Mucosa of descending colon (tissue), 3 donors: ENCODE measurements at regions not wholly inside any gene's neighbourhood (a gene's known extent, or its start where the extent isn't known, plus 50 kb on each side); places are given as distances from the start of the nearest gene placed in this dataset.

Experiments
- ATAC-seq: fragments of 200-7000 bp; cut with Tn5 transposase; one replicate; pipeline ENCODE4 v1.9.1; 2020; ENCODE audit warnings: mild to moderate bottlenecking, moderate library complexity
- DNase-seq, 3 donors: peaks; one replicate each; pipeline ENCODE4 v3.0.0-alpha.2; 2020
- H3K36me3 ChIP-seq: fragments of 200-600 bp; one replicate; pipeline ENCODE4 v1.8.0; 2021; ENCODE audit warnings: low read depth, mild to moderate bottlenecking
- H3K4me1 ChIP-seq: fragments of 200-600 bp; one replicate; pipeline ENCODE4 v1.8.0; 2021; ENCODE audit warnings: low read depth, mild to moderate bottlenecking
- H3K4me3 ChIP-seq: fragments of 200-600 bp; one replicate; pipeline ENCODE4 v1.8.0; 2021; ENCODE audit warnings: mild to moderate bottlenecking
- H3K9me3 ChIP-seq: fragments of 200-600 bp; one replicate; pipeline ENCODE4 v1.8.0; 2021; ENCODE audit warnings: mild to moderate bottlenecking
- intact Hi-C, 2 donors: fragments of 100-400 bp; cut with DNase I in 1 of 2; cut with micrococcal nuclease in 1 of 2; formaldehyde crosslinking; loops; one replicate each; pipeline versions ENCODE4 v1.11.0 to v1.11.1; 2022; cut with DNase I, micrococcal nuclease
- TF ChIP-seq, protein P1 (sequence below): fragments of 200-600 bp; IDR thresholded peaks from one replicate; pipeline ENCODE4 v1.8.0; 2022; ENCODE audit warnings: antibody characterized with exemption, mild to moderate bottlenecking
- donor health status: DM: no; HTN: no; CAD: no; lungs with moderate emphysema.
- donor health status: DM: no; HTN: no; CAD: no.
- donor health status: DM: no; HTN: yes; CAD: no.

DNA sequence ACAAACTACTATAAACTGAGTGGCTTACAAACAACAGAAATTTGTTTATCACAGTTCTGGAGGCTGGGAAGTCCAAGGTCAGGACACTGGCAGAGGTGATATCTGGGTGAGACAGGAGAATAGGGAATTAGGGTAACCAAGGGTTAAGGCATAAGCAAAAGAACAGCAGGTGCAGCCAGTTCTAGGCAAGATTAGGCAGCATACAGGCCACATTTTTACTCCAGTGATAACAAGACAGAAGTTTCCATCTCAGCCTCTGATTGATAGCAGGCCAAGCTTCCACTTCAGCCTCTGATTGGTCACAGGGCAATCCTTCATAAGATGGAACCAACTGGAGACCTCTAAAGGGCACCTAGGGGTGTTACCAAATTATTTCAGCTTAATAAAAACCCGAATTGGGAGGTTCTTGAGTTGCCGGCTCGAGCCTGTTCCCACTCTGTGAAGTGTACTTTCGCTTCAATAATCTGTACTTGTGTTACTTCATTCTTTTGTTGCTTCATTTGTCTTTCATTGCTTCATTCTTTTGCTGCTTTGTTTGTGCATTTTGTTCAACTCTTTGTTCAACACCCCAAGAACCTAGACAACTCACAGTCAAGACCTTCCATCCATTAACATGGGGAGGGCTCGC, 185.6 kb downstream of the TOMM20 start:
- TF ChIP-seq, protein P1, sequence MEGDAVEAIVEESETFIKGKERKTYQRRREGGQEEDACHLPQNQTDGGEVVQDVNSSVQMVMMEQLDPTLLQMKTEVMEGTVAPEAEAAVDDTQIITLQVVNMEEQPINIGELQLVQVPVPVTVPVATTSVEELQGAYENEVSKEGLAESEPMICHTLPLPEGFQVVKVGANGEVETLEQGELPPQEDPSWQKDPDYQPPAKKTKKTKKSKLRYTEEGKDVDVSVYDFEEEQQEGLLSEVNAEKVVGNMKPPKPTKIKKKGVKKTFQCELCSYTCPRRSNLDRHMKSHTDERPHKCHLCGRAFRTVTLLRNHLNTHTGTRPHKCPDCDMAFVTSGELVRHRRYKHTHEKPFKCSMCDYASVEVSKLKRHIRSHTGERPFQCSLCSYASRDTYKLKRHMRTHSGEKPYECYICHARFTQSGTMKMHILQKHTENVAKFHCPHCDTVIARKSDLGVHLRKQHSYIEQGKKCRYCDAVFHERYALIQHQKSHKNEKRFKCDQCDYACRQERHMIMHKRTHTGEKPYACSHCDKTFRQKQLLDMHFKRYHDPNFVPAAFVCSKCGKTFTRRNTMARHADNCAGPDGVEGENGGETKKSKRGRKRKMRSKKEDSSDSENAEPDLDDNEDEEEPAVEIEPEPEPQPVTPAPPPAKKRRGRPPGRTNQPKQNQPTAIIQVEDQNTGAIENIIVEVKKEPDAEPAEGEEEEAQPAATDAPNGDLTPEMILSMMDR: no peak
- H3K4me3 ChIP-seq: no peak overlapping the region
- no peak for ATAC-seq
- no peaks in the 10 kb centered on the region for H3K9me3 ChIP-seq
- H3K36me3 ChIP-seq: no peaks in the 10 kb centered on the region
- no peak for DNase-seq
- intact Hi-C loops: no loop called here
- H3K4me1 ChIP-seq: no peaks in the 10 kb centered on the region

DNA sequence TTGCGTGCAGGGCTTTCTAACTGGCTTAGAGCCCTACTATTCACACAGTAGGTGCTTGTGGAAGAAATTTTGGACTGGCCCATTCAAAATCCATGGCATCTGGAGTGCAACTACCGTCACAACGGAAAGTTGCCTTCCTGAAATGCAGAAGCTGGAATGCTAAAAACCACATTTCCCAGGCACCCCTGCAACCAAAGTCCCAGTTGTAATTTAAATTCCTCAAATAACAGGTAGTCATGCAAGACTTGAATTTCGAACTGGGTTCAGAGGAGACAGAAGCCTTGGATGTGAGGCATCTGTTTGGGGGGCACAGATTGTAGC, 186.7 kb downstream of the TOMM20 start:
- DNase-seq: no peak
- intact Hi-C loops: no loop called here
- Histone ChIP-seq H3K9me3 (no peaks in the 10 kb centered on the region), H3K36me3 (no peaks in the 10 kb centered on the region), H3K4me1 (no peaks in the 10 kb centered on the region), H3K4me3 (no peak overlapping the region)
- TF ChIP-seq, protein P1: no peak
- no peak for ATAC-seq

DNA sequence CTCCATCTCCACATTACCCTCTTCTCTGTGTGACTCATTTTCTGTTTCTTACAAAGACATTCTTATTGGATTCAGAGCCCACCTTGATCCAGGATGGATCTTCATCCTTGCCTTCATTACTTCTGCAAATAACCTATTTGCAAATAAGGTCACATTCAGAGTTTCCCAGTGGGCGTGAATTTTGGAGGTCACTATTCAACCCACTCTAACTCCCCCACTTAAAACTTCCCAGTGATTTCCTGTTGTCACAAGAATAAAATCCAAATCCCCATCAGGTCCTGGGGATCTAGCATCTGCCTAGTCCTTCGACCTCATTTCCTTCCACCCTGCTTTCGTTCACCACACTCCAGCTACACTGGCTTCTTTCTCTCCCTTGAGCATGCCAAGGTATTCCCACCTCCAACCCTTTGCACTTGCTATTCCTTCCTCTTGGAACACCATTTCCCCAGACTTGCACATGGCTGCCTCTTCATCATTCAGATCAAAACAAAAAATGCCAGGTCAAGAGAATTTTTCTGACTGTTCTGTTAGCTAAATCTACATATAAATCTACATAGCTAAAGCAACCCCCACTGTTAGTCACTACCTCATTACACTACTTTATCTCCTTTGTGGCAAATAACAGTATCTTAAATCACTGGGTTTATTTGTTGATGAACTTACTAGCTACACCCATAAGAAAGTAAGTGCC, 187.2 kb downstream of the TOMM20 start:
- Histone ChIP-seq H3K4me1 (no peaks in the 10 kb centered on the region), H3K9me3 (no peaks in the 10 kb centered on the region), H3K4me3 (no peak overlapping the region), H3K36me3 (no peaks in the 10 kb centered on the region)
- TF ChIP-seq, protein P1: no peak
- intact Hi-C loops: no loop called here
- DNase-seq: no peak
- no peak for ATAC-seq

DNA sequence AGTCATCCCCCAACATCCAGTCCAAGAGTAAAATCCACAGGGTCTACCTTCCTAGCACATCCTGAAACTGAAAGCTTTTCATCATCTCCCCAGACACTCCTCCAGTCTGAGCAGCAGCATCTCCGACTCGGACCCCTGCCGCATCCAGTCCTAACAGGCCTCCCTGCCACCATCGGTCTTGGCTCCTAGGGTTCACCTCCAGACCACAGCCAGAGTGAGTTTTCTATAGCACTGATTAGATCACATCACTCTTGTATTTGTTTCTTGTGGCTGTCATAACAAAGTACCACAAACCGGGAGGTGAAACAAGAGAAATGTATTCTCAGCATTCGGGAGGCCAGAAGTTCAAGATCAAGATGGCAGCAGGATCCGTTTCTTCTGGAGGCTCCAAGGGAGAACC, 187.8 kb downstream of the TOMM20 start:
- Histone ChIP-seq H3K4me3 (no peak overlapping the region), H3K4me1 (no peaks in the 10 kb centered on the region), H3K36me3 (no peaks in the 10 kb centered on the region), H3K9me3 (no peaks in the 10 kb centered on the region)
- intact Hi-C loops: no loop called here
- ATAC-seq (no peak), DNase-seq (no peak)
- TF ChIP-seq, protein P1: no peak

DNA sequence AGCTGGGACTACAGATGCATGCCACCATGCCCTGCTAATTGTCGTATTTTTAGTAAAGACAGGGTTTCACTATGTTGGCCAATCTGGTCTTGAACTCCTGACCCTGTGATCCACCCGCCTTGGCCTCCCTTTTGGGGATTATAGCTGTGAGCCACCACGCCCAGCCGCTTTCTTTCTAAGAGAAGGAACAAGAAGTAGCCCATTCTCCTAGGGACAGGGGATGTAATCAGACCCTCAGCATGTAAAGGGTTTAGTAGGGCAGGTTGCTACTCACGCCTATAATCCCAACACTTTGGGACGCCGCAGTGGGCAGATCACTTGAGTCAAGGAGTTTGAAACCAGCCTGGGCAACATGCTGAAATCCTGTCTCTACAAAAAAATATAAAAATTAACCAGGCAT, 189.7 kb downstream of the TOMM20 start:
- intact Hi-C loops: no loop called here

More for the DNA sequence above, 189.7 kb downstream of the TOMM20 start:
- Histone ChIP-seq H3K4me1 (no peaks in the 10 kb centered on the region), H3K4me3 (no peak overlapping the region), H3K9me3 (no peaks in the 10 kb centered on the region), H3K36me3 (no peaks in the 10 kb centered on the region)
- DNase-seq (no peak), ATAC-seq (no peak)
- TF ChIP-seq, protein P1: no peak
